GM12878 (cell line): ENCODE measurements at regions not wholly inside any gene's neighbourhood (a gene's known extent, or its start where the extent isn't known, plus 50 kb on each side); places are given as distances from the start of the nearest gene placed in this dataset.

ENCODE experiments used
- ATAC-seq: fragments of 200-7000 bp; cut with Tn5 transposase; 3 replicates; pipeline ENCODE4 v1.9.1; 2020; ENCODE audit warnings: mild to moderate bottlenecking, moderate library complexity
- BruUV-seq: library from RNA; stranded (reverse); fragments of 400-500 nt; replicated peaks from 2 replicates; lab custom pipeline; 2021; lab: Mats Ljungman, UMichigan
- CTCF ChIA-PET: fragments of 300-600 bp; sonication (Branson Sonifier 250); formaldehyde crosslinking; extraction: SDS; loops from one replicate; lab custom pipeline; 2021; ENCODE audit warnings: inconsistent platforms; lab: Yijun Ruan, JAX
- POLR2A ChIA-PET: fragments of 350-600 bp; formaldehyde crosslinking; extraction: SDS; loops from one replicate; lab custom pipeline; 2021; ENCODE audit warnings: inconsistent platforms; lab: Charles Lee
- RAD21 ChIA-PET: fragments of 300-600 bp; sonication (Branson Sonifier 250); formaldehyde crosslinking; loops from one replicate; lab custom pipeline; 2023; ENCODE audit warnings: antibody characterized with exemption; ENCODE audit not compliant: unreplicated experiment; lab: Charles Lee
- SMC1A ChIA-PET: fragments of 300-600 bp; sonication (Branson Sonifier 250); formaldehyde crosslinking; loops from one replicate; lab custom pipeline; 2023; ENCODE audit not compliant: unreplicated experiment, uncharacterized antibody; lab: Charles Lee
- DNase-seq: peaks from one replicate; pipeline ENCODE4 v3.0.0-alpha.2; 2011; ENCODE audit warnings: low read depth, low spot score
- FAIRE-seq: peaks from 3 replicates; lab custom pipeline; 2011; peaks lifted over from hg19 to GRCh38; lab: Jason Lieb, UNC
- H2AFZ ChIP-seq: 2 replicates; pipeline ENCODE4 v1.6.0; 2011; ENCODE audit warnings: low read depth, low read length, control low read depth; ENCODE audit not compliant: control insufficient read depth
- H3K27ac ChIP-seq: 2 replicates; pipeline ENCODE4 v1.5.1; 2011; ENCODE audit warnings: control low read depth; ENCODE audit not compliant: control insufficient read depth, insufficient read depth
- H3K27me3 ChIP-seq, 2 experiments: replicated peaks in 1 of 2; 2 replicates each; pipeline versions ENCODE4 v1.6.0 to v1.6.1; 2011; ENCODE audit warnings: low read length in 1 of 2; ENCODE audit not compliant: control insufficient read depth in 2 of 2, insufficient read depth in 2 of 2
- H3K36me3 ChIP-seq, 2 experiments: 2 replicates each; pipeline ENCODE4 v1.5.1; 2011; ENCODE audit warnings: low read length in 1 of 2; ENCODE audit not compliant: control insufficient read depth in 2 of 2, insufficient read depth in 2 of 2
- H3K4me1 ChIP-seq: 2 replicates; pipeline ENCODE4 v1.6.1; 2011; ENCODE audit warnings: mild to moderate bottlenecking, low read length, moderate library complexity, mixed read lengths; ENCODE audit not compliant: control insufficient read depth, insufficient read depth
- H3K4me2 ChIP-seq: 2 replicates; pipeline ENCODE4 v1.6.0; 2011; ENCODE audit warnings: control low read depth; ENCODE audit not compliant: control insufficient read depth, insufficient read depth
- H3K4me3 ChIP-seq: fragments of 200-600 bp; sonication (generic); 2 replicates; pipeline ENCODE4 v1.5.1; 2016
- H3K79me2 ChIP-seq: 2 replicates; pipeline ENCODE4 v1.6.0; 2011; ENCODE audit warnings: low read length; ENCODE audit not compliant: control insufficient read depth, insufficient read depth
- H3K9ac ChIP-seq: 2 replicates; pipeline ENCODE4 v1.8.0; 2011; ENCODE audit warnings: low read length, control low read depth, mixed read lengths; ENCODE audit not compliant: control insufficient read depth, insufficient read depth
- H3K9me3 ChIP-seq: replicated peaks from 3 replicates; pipeline ENCODE4 v1.5.1; 2011; ENCODE audit warnings: mild to moderate bottlenecking, low read length; ENCODE audit not compliant: control insufficient read depth, insufficient read depth
- H4K20me1 ChIP-seq: 2 replicates; pipeline ENCODE4 v1.6.0; 2011; ENCODE audit not compliant: control insufficient read depth, insufficient read depth
- ASH2L ChIP-seq: fragments of 300-600, 200-600 bp; sonication (generic); IDR thresholded peaks from 2 replicates; pipeline ENCODE4 v1.6.1; 2017; ENCODE audit warnings: low read depth, mild to moderate bottlenecking, borderline replicate concordance
- BCL3 ChIP-seq: IDR thresholded peaks from 2 replicates; pipeline ENCODE4 v1.6.1; 2011; ENCODE audit warnings: borderline replicate concordance, low read depth, mild to moderate bottlenecking, moderate library complexity, low read length; ENCODE audit not compliant: insufficient read depth, poor library complexity, severe bottlenecking
- BMI1 ChIP-seq: fragments of 450-650 bp; IDR thresholded peaks from 2 replicates; pipeline ENCODE4 v1.6.1; 2016; ENCODE audit warnings: mild to moderate bottlenecking, moderate library complexity, borderline replicate concordance
- HCFC1 ChIP-seq: fragments of 150-350 bp; IDR thresholded peaks from 2 replicates; pipeline ENCODE4 v1.6.1; 2014; ENCODE audit warnings: low read length
- HDAC2 ChIP-seq: fragments of 200-600 bp; sonication (generic); IDR thresholded peaks from 2 replicates; pipeline ENCODE4 v1.6.1; 2017
- KLF5 ChIP-seq: fragments of 450-650 bp; IDR thresholded peaks from 2 replicates; pipeline ENCODE4 v1.6.1; 2014; ENCODE audit warnings: mild to moderate bottlenecking; ENCODE audit not compliant: partially characterized antibody
- MEF2B ChIP-seq: fragments of 450-650 bp; IDR thresholded peaks from 2 replicates; pipeline ENCODE4 v1.6.1; 2018; ENCODE audit warnings: mild to moderate bottlenecking, moderate library complexity; ENCODE audit not compliant: partially characterized antibody, poor library complexity, severe bottlenecking
- MYB ChIP-seq: fragments of 150-350 bp; IDR thresholded peaks from 2 replicates; pipeline ENCODE4 v1.6.1; 2014; ENCODE audit warnings: mild to moderate bottlenecking, low read depth, low read length, borderline replicate concordance
- NFYB ChIP-seq: IDR thresholded peaks from 2 replicates; pipeline ENCODE4 v1.6.1; 2011; ENCODE audit warnings: low read depth, mild to moderate bottlenecking, low read length, improper control_type of control experiment, moderate library complexity; ENCODE audit not compliant: insufficient read depth
- PML ChIP-seq: IDR thresholded peaks from 2 replicates; pipeline ENCODE4 v1.6.1; 2012; ENCODE audit warnings: low read length, inconsistent platforms
- RAD21 ChIP-seq: IDR thresholded peaks from 2 replicates; pipeline ENCODE4 v1.6.1; 2011; ENCODE audit warnings: mild to moderate bottlenecking, low read depth, low read length, moderate library complexity; ENCODE audit not compliant: insufficient read depth
- RAD51 ChIP-seq: fragments of 450-650 bp; IDR thresholded peaks from 2 replicates; pipeline ENCODE4 v1.6.1; 2016; ENCODE audit warnings: moderate library complexity, mild to moderate bottlenecking, inconsistent platforms
- SIX5 ChIP-seq: IDR thresholded peaks from 2 replicates; pipeline ENCODE4 v1.6.1; 2011; ENCODE audit warnings: mild to moderate bottlenecking, low read depth, low read length, moderate library complexity; ENCODE audit not compliant: severe bottlenecking
- STAT3 ChIP-seq: IDR thresholded peaks from 2 replicates; pipeline ENCODE4 v1.6.1; 2011; ENCODE audit warnings: low read depth, low read length, improper control_type of control experiment
- TCF12 ChIP-seq: IDR thresholded peaks from 2 replicates; pipeline ENCODE4 v1.6.1; 2011; ENCODE audit warnings: low read depth, mild to moderate bottlenecking, low read length
- ZBED1 ChIP-seq: IDR thresholded peaks from 2 replicates; pipeline ENCODE4 v1.6.1; 2016; ENCODE audit warnings: borderline replicate concordance
- WGBS: methylation state at CpG from one replicate; pipeline ENCODE4 v1.1.6; 2016; ENCODE audit warnings: low lambda C conversion rate; ENCODE audit not compliant: insufficient replicate concordance, insufficient coverage; ENCODE audit errors: missing lambda C conversion rate; 5-methylcytosine and 5-hydroxymethylcytosine counted together
- in situ Hi-C: fragments of 300-500 bp; cut with MboI; formaldehyde crosslinking; loops from 9 replicates; pipeline ENCODE4 v1.14.3; 2018; ENCODE audit warnings: mixed read lengths
- intact Hi-C: fragments of 100-400 bp; cut with micrococcal nuclease; formaldehyde crosslinking; loops from one replicate; pipeline ENCODE4 v1.14.2; 2022; ENCODE audit not compliant: unreplicated experiment
- TF ChIP-seq, protein P1 (sequence below): fragments of 450-650 bp; IDR thresholded peaks from 2 replicates; pipeline ENCODE4 v1.6.1; 2014; ENCODE audit warnings: mild to moderate bottlenecking
- TF ChIP-seq, protein P2 (sequence below): fragments of 450-650 bp; IDR thresholded peaks from 2 replicates; pipeline ENCODE4 v1.6.1; 2016; ENCODE audit warnings: mild to moderate bottlenecking
- TF ChIP-seq, protein P3 (sequence below): fragments of 450-650 bp; IDR thresholded peaks from 2 replicates; pipeline ENCODE4 v1.6.1; 2017; ENCODE audit warnings: low read depth, mild to moderate bottlenecking, moderate library complexity

- ATAC-seq: no peak
- Histone ChIP-seq H3K79me2 (no peaks in the 10 kb centered on the region), H2AFZ (no peak overlapping the region), H3K4me1 (no peaks in the 10 kb centered on the region), H3K4me3 (no peak overlapping the region), H3K36me3 (no peaks in the 10 kb centered on the region), H3K27ac (no peak overlapping the region), H3K4me2 (no peak overlapping the region), H3K9me3 (no peaks in the 10 kb centered on the region), H4K20me1 (no peaks in the 10 kb centered on the region), H3K9ac (no peak overlapping the region), H3K27me3 (no peaks in the 10 kb centered on the region)
- ChIA-PET SMC1A (no interaction called here), CTCF (no interaction called here), POLR2A (no interaction called here), RAD21 (no interaction called here)
- intact Hi-C loops: no loop called here
- no peak for DNase-seq
- in situ Hi-C loops: no loop called here
- no TSS peak for BruUV-seq
- FAIRE-seq: no peak
- WGBS: 7% methylated on average over 1 of the region's 1 CpG
- TF ChIP-seq ZBED1 (no peak), MYB (no peak), BCL3 (no peak), BMI1 (no peak), HCFC1 (no peak), SIX5 (no peak), RAD21 (no peak), MEF2B (no peak), HDAC2 (no peak), TCF12 (no peak), ASH2L (no peak), NFYB (no peak), KLF5 (no peak), STAT3 (no peak), RAD51 (no peak), PML (no peak)
- TF ChIP-seq, protein P1, sequence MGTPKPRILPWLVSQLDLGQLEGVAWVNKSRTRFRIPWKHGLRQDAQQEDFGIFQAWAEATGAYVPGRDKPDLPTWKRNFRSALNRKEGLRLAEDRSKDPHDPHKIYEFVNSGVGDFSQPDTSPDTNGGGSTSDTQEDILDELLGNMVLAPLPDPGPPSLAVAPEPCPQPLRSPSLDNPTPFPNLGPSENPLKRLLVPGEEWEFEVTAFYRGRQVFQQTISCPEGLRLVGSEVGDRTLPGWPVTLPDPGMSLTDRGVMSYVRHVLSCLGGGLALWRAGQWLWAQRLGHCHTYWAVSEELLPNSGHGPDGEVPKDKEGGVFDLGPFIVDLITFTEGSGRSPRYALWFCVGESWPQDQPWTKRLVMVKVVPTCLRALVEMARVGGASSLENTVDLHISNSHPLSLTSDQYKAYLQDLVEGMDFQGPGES: no peak
- TF ChIP-seq, protein P2, sequence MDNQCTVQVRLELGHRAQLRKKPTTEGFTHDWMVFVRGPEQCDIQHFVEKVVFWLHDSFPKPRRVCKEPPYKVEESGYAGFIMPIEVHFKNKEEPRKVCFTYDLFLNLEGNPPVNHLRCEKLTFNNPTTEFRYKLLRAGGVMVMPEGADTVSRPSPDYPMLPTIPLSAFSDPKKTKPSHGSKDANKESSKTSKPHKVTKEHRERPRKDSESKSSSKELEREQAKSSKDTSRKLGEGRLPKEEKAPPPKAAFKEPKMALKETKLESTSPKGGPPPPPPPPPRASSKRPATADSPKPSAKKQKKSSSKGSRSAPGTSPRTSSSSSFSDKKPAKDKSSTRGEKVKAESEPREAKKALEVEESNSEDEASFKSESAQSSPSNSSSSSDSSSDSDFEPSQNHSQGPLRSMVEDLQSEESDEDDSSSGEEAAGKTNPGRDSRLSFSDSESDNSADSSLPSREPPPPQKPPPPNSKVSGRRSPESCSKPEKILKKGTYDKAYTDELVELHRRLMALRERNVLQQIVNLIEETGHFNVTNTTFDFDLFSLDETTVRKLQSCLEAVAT: no peak
- TF ChIP-seq, protein P3, sequence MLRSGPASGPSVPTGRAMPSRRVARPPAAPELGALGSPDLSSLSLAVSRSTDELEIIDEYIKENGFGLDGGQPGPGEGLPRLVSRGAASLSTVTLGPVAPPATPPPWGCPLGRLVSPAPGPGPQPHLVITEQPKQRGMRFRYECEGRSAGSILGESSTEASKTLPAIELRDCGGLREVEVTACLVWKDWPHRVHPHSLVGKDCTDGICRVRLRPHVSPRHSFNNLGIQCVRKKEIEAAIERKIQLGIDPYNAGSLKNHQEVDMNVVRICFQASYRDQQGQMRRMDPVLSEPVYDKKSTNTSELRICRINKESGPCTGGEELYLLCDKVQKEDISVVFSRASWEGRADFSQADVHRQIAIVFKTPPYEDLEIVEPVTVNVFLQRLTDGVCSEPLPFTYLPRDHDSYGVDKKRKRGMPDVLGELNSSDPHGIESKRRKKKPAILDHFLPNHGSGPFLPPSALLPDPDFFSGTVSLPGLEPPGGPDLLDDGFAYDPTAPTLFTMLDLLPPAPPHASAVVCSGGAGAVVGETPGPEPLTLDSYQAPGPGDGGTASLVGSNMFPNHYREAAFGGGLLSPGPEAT: no peak
Observed at GRCh38 chr13:34300559-34300958, 482.6 kb downstream of the RFC3 start.
